ENCODE measurements at regions not wholly inside any gene's neighbourhood (a gene's known extent, or its start where the extent isn't known, plus 50 kb on each side); places are given as distances from the start of the nearest gene placed in this dataset.
"Not testable (repeated sequence)": the region's sequence is repeated elsewhere in the genome, so short reads cannot be mapped to it uniquely, and the experiment has no call there.

DNA sequence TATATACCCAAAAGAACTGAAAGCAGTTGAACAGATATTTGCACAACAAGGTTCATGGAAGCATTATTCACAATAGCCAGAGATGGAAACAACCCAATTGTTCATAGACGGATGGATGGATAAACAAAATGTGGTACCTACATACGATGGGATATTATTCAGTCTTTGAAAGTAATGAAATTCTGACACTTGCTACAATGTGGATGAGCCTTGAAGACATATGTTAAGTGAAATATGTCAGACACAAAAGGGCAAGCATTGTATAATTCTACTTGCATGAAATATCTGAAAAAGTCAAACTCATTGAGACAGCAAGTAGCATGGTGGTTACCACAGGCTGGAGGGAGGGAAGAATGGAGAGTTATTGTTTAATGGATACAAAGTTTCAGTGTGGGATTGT, 696.1 kb downstream of the MATN1 start:
- no peak for DNase-seq (ENCODE audit: low read depth in 3 of 3, low spot score in 1 of 3)

DNA sequence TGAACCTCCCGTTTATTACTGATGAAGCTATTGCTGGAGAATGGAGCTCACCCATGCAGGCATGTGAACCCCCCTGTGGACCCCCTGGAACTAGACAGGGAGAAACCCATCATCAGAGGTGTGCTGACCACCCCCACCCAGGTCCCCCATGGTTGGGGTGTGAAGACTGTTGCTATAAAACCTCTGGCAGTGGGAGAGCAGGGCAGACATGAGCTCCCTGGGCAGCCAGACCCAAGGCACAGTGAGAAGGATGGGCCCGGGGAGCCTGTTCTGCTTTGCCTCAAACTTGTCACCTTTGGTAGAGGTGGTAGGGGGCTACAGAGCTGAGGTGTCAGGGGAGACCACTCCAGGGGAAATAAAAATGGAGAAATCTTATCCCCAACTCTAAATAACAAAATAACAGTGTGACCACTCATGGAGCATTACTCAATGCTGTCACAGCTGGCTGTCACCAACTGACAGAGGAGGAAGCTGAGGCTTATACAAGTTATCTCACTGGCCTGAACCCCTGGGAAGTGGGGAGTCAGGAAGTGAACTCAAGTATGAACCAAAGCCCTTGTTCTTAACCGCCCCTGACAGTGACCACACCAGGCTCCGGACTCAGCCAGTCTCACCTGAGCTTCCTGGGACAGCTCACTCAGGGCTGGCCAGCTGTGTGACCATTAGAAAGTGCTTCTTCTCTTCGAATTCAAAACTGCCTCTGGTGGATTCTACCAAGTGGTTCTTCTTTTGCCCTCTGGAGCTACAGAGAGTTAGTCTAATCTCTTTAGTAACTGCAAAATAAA, 698.8 kb downstream of the MATN1 start:
- no peak for DNase-seq (ENCODE audit: low read depth in 3 of 3, low spot score in 1 of 3)

DNA sequence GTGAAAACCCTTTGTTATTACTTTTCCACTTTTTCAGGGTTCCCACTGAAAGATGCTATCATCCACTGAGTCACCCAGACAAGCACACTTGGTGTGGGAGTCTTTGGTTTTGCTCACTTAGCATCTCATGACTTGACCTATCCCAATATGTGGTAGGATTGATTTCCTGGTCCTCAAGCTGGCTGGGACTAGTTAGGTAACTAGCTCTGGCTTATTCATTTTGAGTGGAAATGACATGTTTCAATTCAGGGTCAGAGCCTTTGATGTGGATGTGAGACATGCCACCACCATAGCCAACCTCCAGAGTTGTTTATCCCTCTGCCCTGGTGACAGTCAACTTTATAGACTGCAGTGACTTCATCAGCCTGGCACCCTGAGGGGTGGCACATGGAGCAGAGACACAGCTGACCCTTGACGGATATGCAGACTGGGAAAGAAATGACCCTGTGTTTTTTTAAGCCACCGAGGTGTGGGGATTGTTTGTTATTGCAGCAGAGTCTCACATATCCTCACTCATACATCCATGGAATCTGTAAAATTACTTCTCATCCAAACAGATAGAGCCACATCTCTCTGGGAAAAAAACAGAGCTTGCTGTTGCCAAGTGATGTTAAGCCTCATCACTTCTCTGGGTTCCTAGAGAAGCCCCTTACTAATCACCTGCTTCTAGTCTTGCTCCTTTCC, 699.9 kb downstream of the MATN1 start:
- no peak for DNase-seq (ENCODE audit: low read depth in 3 of 3, low spot score in 1 of 3)

DNA sequence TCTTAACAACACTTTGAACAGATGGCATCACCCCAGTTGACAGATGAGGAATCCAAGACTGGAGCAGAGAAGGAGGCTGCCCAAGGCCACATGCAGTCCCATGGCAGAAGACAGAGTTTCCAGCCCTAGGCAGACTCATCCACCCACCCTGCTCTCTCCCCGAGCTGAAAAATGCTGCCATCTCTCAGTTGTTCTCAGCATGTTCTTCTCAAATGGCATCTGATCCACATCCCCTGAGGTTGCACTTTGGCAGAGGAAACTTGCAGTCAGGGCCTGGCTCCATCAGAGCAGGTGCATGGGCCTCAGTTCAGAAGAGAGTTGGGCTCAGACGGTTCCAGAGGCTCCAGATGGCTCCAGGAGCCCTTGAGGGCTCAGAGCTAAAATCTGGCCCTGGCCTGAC, 709.4 kb downstream of the MATN1 start:
- DNase-seq (ENCODE audit: low read depth in 3 of 3, low spot score in 1 of 3): no peak

DNA sequence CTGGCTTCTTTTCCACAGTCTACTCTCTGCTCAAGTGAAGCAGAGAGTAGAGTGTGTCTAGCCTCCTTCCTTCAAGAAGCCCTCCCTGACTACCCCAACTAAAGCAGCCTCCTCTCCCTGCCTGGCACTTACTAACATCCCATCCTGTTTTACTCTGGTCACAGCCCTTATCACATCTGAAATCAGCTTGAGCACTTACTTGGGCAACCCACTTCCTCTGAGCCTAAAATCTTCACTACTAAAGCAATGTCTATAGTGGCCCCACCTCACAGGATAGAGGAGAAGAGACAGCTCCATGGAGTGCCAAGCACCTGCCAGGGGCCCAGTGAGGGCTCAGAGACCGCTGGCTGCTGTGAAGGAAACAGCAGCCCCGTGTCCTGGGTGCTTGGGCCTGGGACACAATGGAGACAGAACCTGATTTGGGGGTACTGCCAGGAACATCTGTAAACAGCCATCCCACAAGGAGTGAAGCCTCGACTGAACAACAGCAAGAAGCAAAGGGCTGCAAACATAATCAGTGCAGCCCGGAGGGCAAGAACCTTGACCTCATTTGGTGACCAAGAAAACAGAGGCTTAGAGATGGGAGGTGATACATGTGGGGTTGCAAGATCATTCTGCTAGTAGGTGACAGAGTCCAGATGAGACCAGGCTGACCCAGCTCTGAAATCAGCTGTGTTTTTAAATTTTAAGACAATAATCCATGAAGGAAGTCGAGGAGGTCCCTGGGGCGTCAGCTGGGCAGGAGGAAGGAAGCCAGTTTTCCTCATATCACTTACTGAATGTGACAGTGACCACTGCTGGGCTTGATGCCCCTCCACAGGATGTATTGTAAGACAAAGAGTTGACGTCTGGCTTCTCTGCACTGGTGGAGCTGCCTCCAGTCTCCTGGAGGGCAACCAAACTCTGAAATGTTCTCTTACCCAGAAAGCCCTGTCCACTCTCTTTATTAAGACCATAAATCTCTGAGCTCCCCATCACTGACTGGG, 710.6 kb downstream of the MATN1 start:
- DNase-seq (ENCODE audit: low read depth in 3 of 3, low spot score in 1 of 3): no peak

DNA sequence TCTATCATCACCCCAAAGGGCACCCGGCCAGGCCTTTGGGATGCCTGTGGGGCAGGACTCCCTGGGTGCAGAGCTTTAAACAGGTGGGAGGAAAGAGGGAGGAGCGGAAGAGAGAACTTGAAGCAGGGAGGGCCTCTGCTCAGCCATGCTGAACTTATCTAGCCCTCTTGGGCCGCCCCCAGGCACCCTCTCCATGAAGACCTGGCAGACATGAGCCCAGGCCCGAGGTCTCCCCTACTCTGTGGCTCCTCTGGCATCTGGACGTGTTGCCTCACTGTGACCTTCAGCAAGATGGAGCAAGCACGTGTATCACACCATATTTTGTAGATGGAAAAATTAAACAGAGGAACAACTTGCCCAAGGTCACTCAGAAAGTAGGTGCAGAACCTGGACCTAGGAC, 711.4 kb downstream of the MATN1 start:
- DNase-seq (ENCODE audit: low read depth in 3 of 3, low spot score in 1 of 3): no peak

DNA sequence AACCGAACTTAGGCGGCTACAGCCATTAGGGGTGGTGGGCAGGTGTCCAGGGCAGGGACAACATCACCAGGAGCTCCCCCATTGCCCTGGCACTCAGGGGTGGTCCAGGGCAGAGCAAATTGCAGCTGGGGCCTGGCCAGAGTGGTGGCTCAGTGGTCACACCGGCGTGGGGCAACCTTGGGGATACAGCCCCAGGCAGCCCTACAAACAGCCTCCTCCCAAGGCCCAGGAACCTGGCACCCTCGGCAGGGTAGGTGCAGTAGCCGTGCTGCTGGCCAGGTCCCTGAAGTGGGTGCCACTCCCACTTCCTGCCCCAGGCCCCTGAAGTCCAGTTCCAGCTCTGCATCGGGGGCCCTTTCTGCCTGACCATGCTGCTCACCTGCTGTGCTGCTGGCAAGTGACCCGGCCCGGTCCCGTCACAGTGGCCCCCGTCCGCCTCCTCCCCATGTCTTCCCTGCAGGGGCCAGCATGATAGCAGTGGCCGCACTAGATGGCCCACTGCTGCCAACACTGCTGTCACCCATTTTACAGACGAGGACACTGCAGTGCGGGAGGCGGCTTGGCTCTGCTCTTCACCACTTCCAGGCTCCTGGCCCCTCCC, 712.8 kb downstream of the MATN1 start:
- no peak for DNase-seq (ENCODE audit: low read depth in 3 of 3, low spot score in 1 of 3)

DNA sequence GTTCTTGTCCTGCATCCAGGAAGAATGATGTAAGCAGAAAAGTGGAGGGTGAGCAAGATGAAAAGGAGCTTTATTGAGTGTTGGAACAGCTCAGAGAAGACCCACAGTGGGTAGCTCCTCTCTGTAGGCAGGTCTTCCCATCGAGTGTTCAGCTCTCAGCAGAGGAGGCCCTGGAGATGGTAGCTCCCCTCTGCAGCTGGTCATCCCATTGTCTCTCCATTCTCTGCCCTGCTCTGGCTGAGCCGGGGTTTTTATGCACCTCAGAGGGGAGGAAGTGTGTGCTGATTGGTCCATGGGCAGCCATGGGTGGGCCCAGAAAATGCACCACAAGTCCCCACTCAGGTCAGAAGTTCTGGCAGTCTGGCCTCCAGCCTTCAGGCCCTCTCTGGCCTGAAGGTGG, 713.7 kb downstream of the MATN1 start:
- no peak for DNase-seq (ENCODE audit: low read depth in 3 of 3, low spot score in 1 of 3)

DNA sequence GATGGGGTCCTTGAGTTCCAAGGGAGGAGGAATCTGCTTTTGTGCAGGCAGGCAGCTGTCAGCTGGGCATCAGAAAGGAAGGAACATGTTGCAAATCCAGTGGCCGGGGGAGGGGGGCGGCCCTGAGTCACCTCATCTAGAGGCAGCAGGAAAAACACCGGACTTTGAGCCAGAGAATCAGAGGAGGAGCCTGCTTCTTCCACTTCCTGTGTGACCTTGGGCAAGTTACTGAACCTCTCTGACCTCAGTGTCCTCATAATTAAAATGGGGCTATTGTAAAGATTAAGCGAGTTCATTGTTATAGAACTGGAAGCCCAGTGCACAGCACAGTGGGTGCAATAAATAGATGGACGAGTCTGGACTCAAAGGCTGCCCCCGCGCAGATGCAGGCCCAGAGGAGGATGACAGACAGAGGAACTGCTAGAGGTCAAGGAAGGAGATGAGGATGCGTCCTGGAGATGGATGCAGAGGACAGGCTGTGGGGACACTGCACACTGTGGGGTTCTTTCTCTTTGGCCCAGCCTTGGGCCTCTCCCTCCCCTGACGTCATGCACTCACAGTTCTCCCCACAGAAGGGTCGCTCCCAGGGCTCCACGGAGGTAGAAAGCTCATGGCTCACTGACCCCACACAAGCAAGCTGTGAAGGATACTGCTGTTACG, 714.3 kb downstream of the MATN1 start:
- DNase-seq (ENCODE audit: low read depth in 3 of 3, low spot score in 1 of 3): no peak

DNA sequence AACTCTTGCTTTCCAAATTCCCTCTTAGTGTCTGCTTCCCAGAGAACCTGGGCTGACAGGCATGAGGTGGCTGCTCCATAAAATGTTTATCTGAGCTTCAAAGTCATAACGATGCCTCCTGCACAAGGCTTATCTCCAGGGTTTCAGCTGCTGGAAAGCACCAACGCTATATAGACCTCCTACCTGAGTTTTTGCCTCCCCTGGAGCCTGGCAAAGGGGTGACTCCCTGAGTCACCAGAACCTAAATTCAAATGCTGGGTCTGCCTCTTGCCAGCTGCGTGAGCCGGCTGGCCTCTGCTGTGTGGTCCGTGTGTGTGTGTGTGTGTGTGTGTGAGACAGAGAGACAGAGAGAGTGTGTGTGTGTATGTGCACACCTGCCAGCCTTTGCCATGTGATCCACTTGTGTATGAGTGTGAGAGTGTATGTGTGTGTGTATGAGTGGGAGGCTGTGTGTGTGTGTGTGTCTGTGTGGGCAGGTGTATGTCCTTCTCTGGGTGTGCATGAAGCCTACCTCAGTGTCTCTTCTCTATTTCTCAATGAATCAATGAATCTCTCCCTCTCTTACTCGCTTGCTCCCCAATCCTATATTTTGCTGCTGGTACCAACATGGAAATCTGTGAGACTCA, 714.9 kb downstream of the MATN1 start:
- DNase-seq (ENCODE audit: low read depth in 3 of 3, low spot score in 1 of 3): no peak

DNA sequence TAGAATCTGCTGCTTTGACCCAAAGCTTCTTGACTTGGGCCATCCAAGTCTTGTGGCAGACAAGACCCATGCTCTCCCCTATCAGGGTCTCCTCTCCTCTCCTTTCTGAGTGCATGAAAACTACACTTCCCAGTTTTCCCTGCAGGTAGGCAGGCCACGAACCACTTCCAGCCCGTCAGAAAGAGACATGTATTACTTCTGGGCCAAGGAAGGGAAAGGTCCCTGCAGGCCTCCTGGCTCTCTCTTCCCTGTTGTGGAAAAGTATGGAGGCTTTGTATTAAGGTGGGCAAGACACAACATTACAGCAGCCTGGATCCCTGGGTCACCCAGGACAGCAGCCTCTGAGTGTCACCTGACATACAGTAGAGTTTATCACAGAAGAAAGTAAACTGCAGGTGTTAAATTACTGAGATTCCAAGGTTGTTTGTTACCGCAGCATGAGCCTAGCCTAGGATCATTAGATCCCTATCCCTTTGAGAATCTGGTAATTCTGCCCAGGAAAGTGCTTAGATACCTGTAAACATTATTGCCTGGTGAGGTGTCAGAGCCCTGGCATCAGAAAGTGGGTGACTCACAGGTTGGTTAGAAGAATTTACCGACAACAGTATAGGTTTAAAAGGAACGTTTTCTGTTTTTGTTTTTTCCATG, 717.3 kb downstream of the MATN1 start:
- DNase-seq (ENCODE audit: low read depth in 3 of 3, low spot score in 1 of 3): no peak

DNA sequence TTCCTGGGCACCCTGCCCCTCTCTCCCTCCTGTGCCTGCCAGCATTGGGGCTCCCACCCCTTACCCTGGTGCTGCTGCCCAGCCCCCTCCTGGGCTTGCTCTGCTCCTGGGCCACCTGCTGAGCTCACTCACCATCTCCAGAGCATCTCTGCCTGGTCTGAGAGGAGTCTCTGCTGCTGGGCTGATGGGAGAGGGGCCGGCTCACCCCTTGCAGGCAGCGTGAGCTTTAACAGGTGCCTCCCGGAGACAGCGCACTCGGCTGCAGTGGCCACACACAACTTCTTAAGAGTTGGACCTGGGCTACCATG, 721.7 kb downstream of the MATN1 start:
- DNase-seq (ENCODE audit: low read depth in 3 of 3, low spot score in 1 of 3): no peak

DNA sequence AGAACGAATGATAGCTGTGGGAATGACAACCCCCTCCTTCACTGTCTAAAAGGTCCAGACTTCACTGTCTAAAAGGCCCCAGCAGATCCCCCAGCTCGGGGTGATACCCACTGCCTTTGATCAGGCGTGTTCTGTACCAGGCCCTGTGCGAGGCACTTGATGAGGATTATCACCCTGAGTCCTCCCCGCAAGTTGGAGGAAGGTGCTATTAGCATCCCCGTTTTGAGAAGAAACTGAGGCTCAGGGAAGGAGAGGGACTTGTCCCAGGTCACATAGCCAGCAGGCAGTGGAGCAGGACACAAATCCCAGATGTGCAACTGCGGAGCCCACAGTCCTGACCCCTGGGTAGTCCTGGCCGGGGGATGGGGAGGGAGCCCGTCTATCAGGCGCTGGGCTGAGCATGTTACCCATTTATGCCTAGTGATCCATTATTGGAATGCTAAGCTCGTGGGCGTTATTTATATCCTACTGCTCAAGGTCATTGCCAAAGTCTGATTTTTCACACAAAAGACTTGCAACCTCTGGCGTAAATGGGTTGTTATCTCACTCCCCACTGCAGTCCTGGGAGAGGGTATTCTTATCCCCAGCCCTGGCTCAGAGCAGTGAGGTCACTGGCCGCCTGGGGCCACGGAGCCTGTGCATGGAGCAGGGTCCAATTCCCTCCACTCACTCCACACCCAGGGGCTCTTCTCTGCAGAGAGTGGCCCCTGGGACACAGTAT, 722.2 kb downstream of the MATN1 start:
- no peak for DNase-seq (ENCODE audit: low read depth in 3 of 3, low spot score in 1 of 3)

DNA sequence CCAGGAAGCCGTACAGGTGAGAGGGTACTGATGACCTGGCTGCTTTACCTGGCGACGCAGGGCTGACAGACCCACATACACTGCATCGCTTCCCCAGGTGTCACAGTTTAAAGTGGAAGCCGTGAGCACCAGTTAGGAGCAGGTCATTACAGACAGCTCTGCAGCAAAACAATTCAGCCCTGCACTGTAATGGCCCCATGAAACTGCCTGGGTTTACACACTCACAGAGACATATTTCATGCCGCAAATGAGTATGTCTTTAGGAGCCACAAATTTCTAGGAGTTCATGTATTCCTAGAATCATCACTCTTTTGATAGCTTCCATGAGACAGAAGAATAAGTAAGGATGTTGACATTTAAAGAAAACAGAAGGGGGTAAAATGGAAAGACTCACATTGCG, 723.1 kb downstream of the MATN1 start:
- no peak for DNase-seq (ENCODE audit: low read depth in 3 of 3, low spot score in 1 of 3)

DNA sequence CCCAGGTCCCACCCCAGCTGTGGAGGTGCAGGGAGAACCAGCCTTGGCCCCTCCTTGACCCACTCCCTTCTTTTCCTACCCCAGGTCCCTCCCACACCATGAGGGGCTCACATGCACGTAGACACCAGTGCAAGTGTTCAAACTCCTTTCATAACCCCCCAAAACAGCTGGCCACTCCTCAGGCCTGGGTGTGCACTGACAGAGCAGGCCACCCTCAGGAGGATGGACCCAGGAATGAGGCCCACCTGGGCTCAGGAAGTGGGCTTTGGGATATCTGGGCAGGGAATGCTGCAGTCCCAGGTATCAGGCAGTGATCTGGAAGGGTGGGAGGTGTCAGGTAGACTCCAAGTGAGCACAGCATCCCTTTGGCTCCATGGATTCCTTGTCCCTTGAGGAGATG, 723.8 kb downstream of the MATN1 start:
- no peak for DNase-seq (ENCODE audit: low read depth in 3 of 3, low spot score in 1 of 3)

DNA sequence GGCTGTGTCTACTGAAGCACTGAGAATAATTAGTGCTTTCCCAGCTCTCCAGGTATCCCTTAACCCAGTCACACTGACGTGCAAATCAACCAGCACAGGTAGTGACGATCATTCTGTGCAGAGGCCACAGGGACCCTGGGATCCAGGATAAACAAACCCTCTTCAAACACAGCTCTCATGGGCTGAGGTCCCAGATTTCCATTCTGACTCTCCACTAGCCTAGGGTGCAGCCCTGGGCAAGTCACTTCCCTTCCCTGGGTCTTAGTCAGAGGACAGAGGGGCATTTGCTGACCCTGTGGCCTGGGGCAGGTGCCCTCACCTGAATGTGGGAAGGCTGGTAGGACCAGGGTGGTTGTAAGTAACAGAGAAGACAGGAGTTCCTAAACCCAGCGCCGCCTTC, 724.7 kb downstream of the MATN1 start:
- DNase-seq (ENCODE audit: low read depth in 3 of 3, low spot score in 1 of 3): no peak

DNA sequence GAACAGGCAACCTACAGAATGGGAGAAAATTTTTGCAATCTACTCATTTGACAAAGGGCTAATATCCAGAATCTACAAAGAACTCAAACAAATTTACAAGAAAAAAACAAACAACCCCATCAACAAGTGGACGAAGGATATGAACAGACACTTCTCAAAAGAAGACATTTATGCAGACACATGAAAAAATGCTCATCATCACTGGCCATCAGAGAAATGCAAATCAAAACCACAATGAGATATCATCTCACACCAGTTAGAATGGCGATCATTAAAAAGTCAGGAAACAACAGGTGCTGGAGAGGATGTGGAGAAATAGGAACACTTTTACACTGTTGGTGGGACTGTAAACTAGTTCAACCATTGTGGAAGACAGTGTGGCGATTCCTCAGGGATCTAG, 725.6 kb downstream of the MATN1 start:
- DNase-seq (ENCODE audit: low read depth in 3 of 3, low spot score in 1 of 3): not testable (repeated sequence)

DNA sequence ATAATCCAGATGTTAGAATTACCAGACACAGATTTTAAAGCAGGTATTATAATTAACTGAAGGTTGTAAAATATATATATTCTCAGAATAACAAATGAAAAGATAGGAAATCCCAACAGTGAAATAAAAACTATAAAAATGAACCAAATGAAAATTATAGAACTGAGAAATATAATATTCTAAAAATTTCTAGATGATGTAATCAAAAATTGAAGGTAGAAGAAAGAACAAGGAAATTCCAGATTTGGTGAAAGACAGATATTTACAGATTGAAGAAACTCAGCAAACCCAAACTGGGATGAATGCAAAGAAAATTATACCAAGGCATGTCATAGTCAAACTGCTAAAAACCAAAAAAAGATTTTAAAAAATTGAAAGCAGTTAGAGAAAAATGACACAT, 729.4 kb downstream of the MATN1 start:
- DNase-seq (ENCODE audit: low read depth in 3 of 3, low spot score in 1 of 3): no peak

DNA sequence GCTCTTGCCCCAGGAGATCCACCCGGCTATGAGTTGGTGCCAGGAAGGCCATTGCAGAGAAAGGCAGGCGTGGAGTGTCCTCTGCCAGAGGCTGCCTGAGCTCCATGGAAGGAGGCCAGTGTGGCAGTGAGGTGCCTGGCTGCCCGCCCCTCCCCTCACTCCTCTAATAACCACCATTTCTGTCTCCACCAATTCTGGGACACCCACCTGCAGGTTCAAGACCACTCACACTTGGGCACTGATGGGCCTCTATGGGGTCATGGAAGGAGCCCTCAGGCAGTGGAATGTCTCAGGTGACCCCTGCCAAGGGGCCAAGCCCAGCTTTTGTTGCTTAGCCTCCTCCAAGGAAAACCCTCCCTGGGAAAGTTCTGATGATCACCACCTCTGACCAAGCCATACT, 731.6 kb downstream of the MATN1 start:
- no peak for DNase-seq (ENCODE audit: low read depth in 3 of 3, low spot score in 1 of 3)
